Hepatocyte (in vitro differentiated cells): ENCODE measurements at regions not wholly inside any gene's neighbourhood (a gene's known extent, or its start where the extent isn't known, plus 50 kb on each side); places are given as distances from the start of the nearest gene placed in this dataset.

Source experiments
- CTCF ChIP-seq: fragments of 200-600 bp; sonication (generic); IDR thresholded peaks from 2 replicates; pipeline ENCODE4 v1.5.1; 2016; ENCODE audit warnings: antibody characterized with exemption, mild to moderate bottlenecking; ENCODE audit not compliant: poor library complexity
- EZH2 ChIP-seq: fragments of 200-600 bp; sonication (generic); IDR thresholded peaks from 2 replicates; pipeline ENCODE4 v1.6.1; 2016; ENCODE audit warnings: antibody characterized with exemption, mild to moderate bottlenecking, borderline replicate concordance

GRCh38 chr9:26710008-26710407 is 182.6 kb downstream of the CAAP1 start:
- TF ChIP-seq CTCF = no peak
- no peak for TF ChIP-seq EZH2
